HG03457 (cell line): ENCODE measurements at regions not wholly inside any gene's neighbourhood (a gene's known extent, or its start where the extent isn't known, plus 50 kb on each side); places are given as distances from the start of the nearest gene placed in this dataset.

Experiments
- ATAC-seq: cut with Tn5 transposase; IDR thresholded peaks from one replicate; pipeline ENCODE4 v1.9.1; 2021; ENCODE audit warnings: moderate number of reproducible peaks; ENCODE audit not compliant: unreplicated experiment

- ATAC-seq, result no peak
These were observed 449.8 kb downstream of the ARHGEF28 start for GRCh38 chr5:74075501-74076484.

DNA sequence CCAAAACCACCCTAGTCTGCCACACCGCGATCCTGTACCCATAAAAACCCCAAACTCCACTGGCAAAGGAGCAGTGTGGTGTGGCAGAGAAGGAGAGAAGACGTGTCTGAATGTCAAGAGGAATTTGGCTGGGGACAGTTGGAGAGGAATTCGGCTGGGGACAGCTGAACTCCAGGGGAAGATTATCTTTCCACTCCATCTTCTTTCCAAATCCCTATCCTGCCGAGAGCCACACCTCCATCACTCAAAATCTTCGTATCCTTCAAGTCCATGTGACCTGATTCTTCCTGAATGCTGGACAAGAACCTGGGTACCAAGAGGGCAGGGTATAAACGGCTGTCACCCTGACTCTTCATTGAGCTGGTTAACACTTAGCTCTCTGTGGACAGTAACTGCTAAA is 448.1 kb downstream of the ARHGEF28 start:
- no peak for ATAC-seq

- no peak for ATAC-seq
These were observed 447.3 kb downstream of the ARHGEF28 start for GRCh38 chr5:74073257-74073656.

- ATAC-seq, result no peak
These were observed 446.6 kb downstream of the ARHGEF28 start for GRCh38 chr5:74072646-74073045.

GRCh38 chr5:74070766-74071165 is 444.8 kb downstream of the ARHGEF28 start:
- no peak for ATAC-seq

DNA sequence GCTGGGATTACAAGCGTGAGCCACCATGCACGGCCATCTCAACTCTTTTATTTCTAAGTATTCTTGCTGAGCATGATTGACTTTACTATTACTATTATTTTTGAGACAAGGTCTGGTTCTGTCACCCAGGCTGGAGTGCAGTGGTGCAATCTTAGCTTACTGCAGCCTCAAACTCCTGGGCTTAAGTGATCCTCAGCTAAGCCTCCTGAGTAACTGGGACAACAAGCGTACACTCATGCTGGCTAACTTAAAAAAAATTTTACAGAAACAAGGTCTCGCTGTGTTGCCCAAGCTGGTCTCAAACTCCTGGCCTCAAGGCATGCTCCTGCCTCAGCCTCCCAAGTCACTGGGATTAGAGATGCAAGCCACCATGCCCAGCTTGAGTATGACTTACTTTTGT is 443.7 kb downstream of the ARHGEF28 start:
- no peak for ATAC-seq

DNA sequence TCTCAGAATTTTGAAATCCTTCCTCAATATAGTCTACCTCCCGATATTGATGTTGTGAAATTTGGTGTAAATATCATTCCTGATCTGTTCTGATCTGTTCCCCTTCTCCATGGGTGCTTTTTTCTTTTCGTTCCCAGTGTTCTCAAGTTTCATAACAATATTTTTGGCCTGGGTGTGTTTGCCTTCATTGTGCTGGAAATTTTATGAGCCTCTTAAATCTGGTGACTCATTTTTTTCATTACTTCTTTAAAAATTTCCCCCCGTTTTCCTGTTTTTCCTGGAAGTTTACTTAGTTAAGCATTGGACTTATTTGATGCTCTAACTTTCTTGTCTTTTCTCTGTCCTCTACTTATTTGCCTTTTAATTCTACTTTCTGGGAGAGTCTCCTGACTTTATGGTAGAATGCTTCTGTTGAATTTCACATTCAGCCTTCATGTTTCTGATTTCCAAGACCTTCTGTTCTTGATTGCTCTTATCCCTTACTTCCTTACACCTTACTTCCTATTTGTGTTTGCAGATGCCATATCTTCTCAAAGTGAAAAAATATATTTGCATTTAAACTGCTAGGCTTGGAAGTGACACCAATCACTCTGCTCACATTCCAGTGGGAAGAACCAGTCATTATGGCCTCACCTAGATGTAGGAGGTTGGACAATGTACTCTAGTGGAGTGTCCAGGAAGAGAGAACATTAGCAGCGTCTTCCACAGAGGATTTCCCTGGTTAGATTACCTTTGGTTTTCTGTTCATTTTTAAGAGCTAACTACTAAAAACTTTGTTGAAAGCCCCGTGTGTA is 441.9 kb downstream of the ARHGEF28 start:
- no peak for ATAC-seq

DNA sequence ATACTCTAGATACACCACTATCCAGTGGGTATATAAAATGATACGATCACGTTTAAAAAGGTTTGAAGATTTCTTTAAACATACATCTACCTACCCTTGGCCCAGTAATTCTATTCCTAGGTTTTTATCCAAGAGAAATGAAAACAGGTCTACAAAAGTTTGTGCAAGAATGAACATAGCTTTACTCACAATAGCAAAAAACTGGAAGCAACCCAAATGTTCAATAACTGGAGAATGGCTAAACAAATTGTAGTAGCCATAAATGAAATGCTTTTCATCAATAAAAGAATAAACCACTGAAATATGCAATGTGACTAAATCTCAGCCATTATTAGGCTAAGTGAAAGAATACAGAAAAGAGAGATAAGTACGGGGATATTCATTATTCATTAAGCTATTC is 438.9 kb downstream of the ARHGEF28 start:
- ATAC-seq, result no peak

DNA sequence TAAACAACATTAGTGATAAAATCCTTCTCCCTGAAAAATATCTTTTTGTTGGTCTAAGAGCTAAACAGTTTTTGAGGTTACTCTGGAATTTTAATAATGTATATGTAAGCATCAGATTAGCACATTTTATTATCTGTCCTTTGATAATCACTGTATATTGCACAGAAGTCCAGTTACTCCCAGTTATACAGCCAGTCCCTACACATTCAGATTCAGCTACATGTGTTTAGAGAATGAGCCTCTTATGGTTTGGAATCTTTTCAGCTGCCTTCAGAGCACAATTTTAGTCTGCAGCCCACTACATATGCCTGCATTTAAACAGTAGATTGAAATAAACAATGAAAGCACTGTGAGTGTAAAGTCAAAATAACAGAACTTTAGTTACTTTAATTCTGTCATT is 438.2 kb downstream of the ARHGEF28 start:
- no peak for ATAC-seq

- ATAC-seq, result no peak
These were observed 437.8 kb downstream of the ARHGEF28 start for GRCh38 chr5:74063821-74064220.

DNA sequence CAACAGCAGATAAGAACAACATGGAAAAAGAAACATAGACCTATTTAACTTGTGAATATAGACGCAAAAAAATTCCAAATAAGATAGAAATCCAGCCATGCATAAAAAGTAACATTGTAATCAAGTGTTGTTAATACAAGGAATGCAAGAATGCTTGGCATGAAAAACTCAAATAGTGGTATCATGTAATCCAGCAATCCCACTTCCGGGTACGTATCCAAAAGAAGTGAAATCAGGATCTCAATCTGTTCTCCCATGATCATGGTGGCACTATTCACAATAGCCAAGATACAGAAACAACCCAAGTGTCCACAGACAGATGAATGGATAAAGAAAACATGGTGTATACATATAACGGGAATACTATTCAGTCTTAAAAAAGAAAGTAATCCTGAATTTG is 437.4 kb downstream of the ARHGEF28 start:
- ATAC-seq, result no peak

DNA sequence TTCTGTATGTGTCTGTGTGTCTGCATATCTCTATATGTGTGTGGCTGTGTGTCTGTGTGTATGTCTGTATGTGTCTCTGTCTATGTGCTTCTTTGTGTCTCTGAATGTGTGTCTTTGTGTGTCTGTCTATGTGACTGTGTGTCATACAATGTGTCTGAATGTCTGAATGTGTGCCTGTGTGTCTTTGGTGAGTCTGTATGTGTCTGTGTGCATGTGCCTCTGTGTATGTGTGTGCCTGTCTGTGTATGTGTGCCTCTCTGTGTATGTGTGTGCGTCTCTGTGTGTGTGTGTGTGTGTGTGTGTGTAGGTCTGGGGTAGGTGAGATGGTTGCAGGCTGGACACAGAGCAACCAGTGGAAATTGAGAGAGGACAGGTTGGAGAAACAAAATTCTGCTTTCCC is 435.3 kb downstream of the ARHGEF28 start:
- ATAC-seq, result no peak

GRCh38 chr5:74059706-74060105 is 433.7 kb downstream of the ARHGEF28 start:
- ATAC-seq, result no peak

DNA sequence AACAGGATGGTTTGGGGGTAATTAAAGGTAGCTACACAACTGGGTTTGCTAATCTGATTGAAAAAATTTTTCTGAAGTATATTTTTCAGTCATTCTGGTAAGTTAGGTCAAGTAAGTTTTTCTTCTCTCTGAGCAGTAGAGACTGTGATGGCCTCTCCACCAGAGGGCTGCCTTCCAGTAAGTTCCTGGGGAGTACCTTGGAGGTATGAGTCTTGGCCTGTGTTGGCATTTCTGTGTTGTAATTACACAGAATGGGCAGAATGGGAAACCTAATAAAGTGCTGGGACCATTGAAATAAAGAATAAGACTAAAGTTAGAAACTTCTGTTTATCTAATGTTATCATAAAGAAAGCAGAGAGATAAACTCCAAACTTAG is 430.8 kb downstream of the ARHGEF28 start:
- ATAC-seq, result no peak

DNA sequence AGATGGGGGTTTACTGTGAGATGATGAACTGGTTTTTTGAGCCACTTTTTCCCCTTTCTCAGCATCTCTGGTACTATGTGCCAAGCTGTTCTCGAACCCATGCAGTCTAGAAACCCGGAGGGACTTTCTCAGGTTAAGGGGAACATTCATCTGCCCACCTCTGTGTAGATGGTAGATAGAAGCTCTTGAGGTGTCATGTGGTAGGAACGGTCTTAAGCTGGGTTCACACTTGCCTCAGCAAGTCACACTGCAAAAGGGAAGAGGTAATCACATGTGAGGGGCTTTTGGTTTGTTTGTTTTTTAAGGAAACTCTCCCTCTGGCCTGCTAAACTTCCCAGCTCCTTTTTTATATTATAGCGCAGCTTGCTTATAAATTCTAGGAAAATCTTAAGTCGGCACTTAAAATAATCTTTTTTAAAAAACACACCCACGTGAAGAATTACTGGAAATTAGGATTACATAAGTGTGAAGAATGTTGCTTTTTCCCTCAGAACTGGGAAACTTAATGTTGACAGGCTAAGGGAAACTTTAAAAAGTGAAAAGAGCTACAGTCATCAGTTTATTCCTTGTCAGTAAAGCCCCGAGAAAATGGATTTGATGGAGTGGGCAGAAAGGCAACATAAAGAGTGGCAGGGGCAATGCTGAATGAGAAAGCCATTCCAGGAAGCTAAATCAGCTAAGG is 430.3 kb downstream of the ARHGEF28 start:
- no peak for ATAC-seq

GRCh38 chr5:74055486-74056106 is 429.6 kb downstream of the ARHGEF28 start:
- no peak for ATAC-seq

- no peak for ATAC-seq
These were observed 428.8 kb downstream of the ARHGEF28 start for GRCh38 chr5:74054641-74055421.

- no peak for ATAC-seq
These were observed 428.1 kb downstream of the ARHGEF28 start for GRCh38 chr5:74054139-74054538.

DNA sequence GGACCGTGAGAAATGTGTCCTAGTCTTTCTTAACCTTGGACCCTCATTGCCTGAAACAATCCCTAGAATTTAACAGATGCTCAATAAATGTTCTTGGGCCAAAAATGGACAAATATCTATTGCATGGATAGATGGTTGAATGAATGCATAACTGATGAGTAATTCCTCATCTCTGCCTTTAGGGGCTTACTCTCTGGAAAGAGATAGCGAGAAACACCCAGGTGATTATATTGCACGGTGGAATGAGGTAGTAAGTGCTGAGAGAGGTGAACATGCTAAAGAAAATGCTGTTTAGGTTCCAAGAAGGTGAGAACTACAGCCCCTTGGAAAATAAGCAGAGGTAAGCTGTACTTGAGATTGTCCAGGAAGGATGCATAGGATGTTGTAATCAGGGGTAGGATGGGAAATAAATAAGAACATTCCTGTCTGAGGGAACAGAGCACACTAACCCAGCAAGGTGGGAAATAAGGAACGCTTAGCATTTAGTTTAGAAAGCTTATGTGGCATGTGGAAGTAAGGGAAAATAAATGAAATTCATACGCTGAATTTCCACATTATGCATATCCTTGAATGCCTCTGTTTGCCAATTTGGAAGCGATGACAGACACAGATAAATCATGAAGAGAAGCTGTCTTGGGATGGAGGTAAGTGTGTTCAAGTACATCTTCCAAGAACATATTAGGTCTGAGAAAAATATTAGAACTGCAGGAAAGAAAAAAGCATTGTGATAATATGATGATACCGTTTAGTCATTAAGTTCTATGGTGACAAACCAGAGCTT is 426.6 kb downstream of the ARHGEF28 start:
- ATAC-seq, result no peak
